Astrocyte of the cerebellum (primary cell): ENCODE measurements at regions not wholly inside any gene's neighbourhood (a gene's known extent, or its start where the extent isn't known, plus 50 kb on each side); places are given as distances from the start of the nearest gene placed in this dataset.

Source experiments
- DNase-seq: peaks from one replicate; pipeline ENCODE4 v3.0.0-alpha.2; 2011; ENCODE audit warnings: low read depth
- H3K4me3 ChIP-seq: 2 replicates; pipeline ENCODE4 v1.5.1; 2011; ENCODE audit warnings: mild to moderate bottlenecking, low read depth, low read length, moderate library complexity
- CTCF ChIP-seq: IDR thresholded peaks from 2 replicates; pipeline ENCODE4 v1.5.1; 2012; ENCODE audit warnings: low read length, low read depth, moderate library complexity, mild to moderate bottlenecking; ENCODE audit errors: missing control alignments
- in situ Hi-C: cut with HindIII; loops from 2 replicates; pipeline ENCODE4 v1.10.0; 2017; ENCODE audit warnings: low sequenced_read_pairs

DNA sequence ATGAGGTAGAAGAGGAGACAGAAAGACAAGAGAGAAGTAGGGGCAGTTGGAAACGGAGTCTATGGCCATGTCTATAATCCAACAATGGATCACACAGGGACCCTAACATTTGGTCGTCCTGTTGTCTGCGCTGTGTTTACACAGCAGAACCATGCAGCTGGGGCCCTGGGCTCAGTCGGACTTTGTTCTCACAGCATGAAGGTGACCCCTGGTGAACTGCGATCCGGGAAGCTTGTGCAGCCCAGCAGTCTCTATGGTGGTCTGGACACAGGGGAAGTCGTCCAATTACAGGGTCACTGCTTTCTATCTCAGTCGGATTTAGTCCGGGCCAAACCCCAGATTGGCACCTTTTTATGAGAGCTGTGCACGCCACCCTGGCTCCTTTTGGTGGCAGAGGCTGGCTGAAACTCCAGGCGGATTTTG lies 153.6 kb downstream of the FOXA2 start:
- in situ Hi-C loops: no loop called here
- H3K4me3 ChIP-seq: no peak overlapping the region
- TF ChIP-seq CTCF: no peak
- no peak for DNase-seq

GRCh38 chr20:22430154-22430745 lies 154.1 kb downstream of the FOXA2 start:
- DNase-seq: no peak
- no peak for TF ChIP-seq CTCF
- no peak overlapping the region for H3K4me3 ChIP-seq
- in situ Hi-C loops: no loop called here

DNA sequence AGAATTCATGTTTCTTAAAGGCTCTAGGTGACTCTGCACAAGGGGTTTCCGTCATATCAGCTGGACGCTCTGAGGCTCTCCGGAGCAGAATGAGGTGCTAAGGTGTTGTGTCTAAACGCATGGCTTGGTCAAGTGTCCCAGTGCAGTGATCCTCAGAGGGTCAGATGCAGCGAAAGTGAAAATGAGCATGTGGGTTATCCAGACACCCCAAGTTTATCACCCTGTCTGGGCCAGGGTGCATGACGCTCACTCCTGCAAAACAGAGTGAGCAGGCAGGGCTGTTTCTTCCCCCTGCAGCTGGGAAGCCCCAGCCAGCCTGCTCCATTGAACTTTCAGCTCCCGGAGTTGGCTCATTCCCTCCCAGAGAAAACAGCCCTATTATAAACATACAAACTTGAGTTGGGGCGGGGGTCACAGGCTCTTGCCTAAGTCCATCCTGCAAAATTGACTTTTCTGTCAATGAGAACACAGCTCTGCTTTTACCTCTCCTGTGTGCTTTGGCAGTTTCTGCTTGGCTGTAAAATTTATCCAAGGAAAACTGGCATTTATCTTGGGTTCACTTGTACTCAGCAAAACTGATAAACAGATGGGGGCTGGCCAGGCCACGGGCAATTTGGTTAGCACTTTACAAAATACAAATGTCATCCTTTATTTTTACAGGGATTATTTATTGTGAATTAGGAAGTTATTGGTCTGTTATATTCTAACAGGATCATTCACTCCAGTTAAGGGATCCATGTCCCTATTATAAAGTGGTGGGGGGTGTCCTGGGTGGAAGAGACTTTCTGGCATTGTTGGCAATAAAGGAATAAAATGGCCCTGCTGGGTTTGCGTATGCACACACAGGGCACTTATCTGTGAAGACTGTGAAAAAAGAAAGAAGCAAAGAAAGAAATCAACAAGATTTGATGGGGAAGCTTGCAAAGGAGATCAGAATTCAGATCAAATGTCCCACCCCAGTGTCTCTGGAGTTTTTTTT lies 154.9 kb downstream of the FOXA2 start:
- no peak for TF ChIP-seq CTCF
- H3K4me3 ChIP-seq: no peak overlapping the region
- in situ Hi-C loops: no loop called here
- DNase-seq: no peak

DNA sequence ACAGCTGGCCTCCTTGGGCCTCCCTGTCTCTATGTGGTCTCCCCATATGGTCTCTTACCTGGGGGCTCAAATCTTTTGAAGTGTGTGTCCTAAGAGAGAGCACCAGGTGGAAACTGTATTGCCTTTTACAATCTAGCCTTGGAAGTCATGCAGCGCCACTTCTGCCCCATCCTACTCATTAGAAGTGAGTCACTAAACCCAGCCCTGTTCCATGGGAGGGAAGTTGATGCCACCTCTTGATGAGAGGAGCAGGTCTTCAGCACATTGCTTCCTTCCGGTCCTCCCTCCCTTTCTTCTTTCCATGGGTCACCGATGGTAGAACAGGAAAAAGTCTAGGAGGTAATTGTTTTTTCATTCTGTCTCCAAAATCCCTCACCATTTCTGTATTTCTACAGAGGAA lies 156.3 kb downstream of the FOXA2 start:
- in situ Hi-C loops: no loop called here
- H3K4me3 ChIP-seq: no peak overlapping the region
- TF ChIP-seq CTCF: no peak
- DNase-seq: no peak

DNA sequence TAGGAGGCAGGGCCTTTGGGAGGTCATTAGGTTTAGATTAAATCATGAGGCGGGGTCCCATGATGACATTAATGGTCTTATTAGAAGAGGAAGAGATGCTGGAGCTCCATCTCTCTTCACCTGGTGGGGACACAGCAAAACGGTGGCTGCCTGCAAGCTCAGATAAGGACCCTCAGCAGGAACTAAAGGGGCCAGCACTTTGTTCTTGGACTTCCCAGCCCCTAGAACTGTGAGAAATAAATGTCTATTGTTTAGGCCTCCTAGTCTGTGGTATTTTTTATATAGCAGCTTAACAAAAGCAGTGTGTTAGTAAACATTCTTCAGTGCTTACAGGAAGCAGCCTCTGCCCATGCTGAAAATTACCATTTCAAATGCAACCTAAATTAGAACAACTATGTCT lies 157.6 kb downstream of the FOXA2 start:
- in situ Hi-C loops: no loop called here
- H3K4me3 ChIP-seq: no peak overlapping the region
- DNase-seq: no peak
- TF ChIP-seq CTCF: no peak

- no peak for DNase-seq
- TF ChIP-seq CTCF: no peak
- in situ Hi-C loops: no loop called here
- no peak overlapping the region for H3K4me3 ChIP-seq
Observed at GRCh38 chr20:22425344-22426295, 158.8 kb downstream of the FOXA2 start.
